HL-60 (cell line): ENCODE measurements at regions not wholly inside any gene's neighbourhood (a gene's known extent, or its start where the extent isn't known, plus 50 kb on each side); places are given as distances from the start of the nearest gene placed in this dataset.

Experiments
- CTCF ChIP-seq: IDR thresholded peaks from one replicate; pipeline ENCODE4 v1.5.1; 2011; ENCODE audit warnings: low read length, control low read depth, inconsistent platforms; ENCODE audit not compliant: insufficient read depth
- POLR2AphosphoS5 ChIP-seq: IDR thresholded peaks from 2 replicates; pipeline ENCODE4 v1.6.1; 2012; ENCODE audit warnings: low read depth

GRCh38 chr16:7051591-7052349, 280.9 kb upstream of the RBFOX1 start:
- no peak for TF ChIP-seq CTCF
- no peak for TF ChIP-seq POLR2AphosphoS5
